GM12865 (cell line): ENCODE measurements at regions not wholly inside any gene's neighbourhood (a gene's known extent, or its start where the extent isn't known, plus 50 kb on each side); places are given as distances from the start of the nearest gene placed in this dataset.

Experiments
- DNase-seq: peaks from one replicate; pipeline ENCODE4 v3.0.0; 2010; ENCODE audit warnings: low read depth
- H3K4me3 ChIP-seq: 2 replicates; pipeline ENCODE4 v1.5.1; 2011; ENCODE audit warnings: mild to moderate bottlenecking, low read depth, low read length, control low read depth
- TF ChIP-seq, protein P1 (sequence below): IDR thresholded peaks from 2 replicates; pipeline ENCODE4 v1.5.1; 2011; ENCODE audit warnings: low read length, control low read depth, low read depth, inconsistent platforms; ENCODE audit not compliant: insufficient read depth; ENCODE audit errors: missing control alignments

DNA sequence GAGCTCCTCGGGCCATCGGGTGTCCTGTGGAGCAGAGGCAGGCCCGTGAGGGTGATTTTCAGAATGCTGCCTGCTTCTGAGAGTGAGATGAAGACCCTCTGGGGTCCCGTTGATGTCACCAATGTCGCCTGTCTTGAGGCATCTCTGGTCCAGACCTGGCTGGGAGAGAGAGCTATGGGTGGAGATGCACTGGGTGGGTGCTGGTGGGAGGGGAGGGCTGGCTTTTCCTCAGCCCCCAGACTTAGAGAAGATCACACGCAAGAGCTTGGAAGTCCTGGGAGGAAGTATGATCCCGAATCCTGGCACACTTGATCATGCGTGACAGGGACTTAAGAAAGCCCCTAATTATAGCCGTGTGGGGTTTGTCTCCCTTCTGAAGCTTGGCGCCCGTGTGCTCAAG, 103.2 kb upstream of the CD93 start:
- no peak for DNase-seq
- TF ChIP-seq, protein P1, sequence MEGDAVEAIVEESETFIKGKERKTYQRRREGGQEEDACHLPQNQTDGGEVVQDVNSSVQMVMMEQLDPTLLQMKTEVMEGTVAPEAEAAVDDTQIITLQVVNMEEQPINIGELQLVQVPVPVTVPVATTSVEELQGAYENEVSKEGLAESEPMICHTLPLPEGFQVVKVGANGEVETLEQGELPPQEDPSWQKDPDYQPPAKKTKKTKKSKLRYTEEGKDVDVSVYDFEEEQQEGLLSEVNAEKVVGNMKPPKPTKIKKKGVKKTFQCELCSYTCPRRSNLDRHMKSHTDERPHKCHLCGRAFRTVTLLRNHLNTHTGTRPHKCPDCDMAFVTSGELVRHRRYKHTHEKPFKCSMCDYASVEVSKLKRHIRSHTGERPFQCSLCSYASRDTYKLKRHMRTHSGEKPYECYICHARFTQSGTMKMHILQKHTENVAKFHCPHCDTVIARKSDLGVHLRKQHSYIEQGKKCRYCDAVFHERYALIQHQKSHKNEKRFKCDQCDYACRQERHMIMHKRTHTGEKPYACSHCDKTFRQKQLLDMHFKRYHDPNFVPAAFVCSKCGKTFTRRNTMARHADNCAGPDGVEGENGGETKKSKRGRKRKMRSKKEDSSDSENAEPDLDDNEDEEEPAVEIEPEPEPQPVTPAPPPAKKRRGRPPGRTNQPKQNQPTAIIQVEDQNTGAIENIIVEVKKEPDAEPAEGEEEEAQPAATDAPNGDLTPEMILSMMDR: no peak

DNA sequence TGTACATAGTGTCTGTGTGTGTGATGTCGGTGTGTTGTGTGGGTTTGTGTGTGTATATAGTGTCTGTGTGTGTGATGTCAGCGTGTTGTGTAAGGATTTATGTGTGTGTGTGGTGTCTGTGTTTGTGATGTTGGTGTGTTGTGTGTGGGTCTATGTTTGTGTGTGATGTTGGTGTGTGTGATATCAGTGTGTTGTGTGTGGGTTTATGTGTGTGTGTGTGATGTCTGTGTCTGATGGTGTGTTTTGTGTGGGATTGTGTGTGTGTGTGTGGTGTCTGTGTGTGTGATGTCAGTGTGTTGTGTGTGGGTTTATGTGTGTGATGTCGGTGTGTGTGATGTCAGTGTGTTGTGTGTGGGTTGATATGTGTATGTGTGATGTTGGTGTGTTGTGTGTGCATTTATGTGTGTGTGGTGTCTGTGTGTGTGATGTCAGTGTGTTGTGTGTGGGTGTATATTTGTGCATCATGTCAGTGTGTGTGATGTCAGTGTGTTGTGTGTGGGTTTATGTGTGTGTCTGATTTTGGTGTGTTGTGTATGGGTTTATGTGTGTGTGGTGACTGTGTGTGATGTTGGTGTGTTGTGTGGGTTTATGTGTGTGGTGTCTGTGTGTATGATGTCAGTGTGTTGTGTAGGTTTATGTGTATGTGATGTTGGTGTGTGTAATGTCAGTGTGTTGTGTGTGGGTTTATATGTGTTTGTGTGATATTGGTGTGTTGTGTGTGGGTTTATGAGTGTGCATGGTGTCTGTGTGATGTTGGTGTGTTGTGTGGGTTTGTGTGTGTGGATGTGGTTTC, 102.4 kb upstream of the CD93 start:
- TF ChIP-seq, protein P1: no peak

More for the DNA sequence above, 103.2 kb upstream of the CD93 start:
- H3K4me3 ChIP-seq: no peak overlapping the region

DNA sequence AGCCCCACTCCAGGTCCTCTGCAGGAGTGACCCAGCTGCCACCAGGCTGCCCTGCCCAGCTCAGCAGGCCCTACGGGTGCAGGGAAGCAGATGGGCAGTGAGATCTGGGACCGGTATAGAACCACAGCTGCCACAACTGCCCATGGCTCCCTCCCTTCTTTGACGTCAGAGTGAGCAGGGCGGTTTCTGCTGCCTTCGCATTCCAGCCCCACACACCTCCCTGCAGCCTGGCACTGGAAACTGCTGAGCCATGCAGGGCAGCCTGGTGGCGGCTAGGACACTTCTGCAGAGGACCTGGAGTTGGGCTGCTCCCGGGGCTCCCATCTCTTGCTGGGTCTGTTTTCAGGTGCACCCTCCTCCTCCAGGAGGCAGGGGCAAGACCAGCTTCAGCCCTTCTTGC, 101.6 kb upstream of the CD93 start:
- no peak for DNase-seq
- no peak overlapping the region for H3K4me3 ChIP-seq
- TF ChIP-seq, protein P1: no peak

More for the DNA sequence above, 102.4 kb upstream of the CD93 start:
- DNase-seq: no peak
- H3K4me3 ChIP-seq: no peak overlapping the region

DNA sequence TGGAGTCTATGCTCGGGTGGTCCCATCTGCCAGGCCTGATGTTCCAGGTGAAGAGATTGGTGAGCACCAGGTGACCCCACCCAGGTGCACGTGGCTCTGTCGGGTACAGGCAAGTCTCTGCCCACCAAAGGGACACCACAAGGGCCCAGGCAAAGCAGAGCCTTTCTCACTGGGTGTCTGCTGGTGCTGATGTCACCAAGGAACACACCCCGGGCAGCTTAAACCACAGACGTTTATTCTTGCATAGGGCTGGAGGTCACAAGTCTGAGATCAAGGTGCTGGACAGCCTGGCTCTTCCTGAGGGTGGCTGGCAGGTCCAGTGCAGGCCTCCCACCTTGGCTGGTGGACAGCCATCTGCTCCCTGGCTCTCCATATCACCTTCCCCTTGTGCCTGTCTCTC, 100.7 kb upstream of the CD93 start:
- no peak overlapping the region for H3K4me3 ChIP-seq
- TF ChIP-seq, protein P1: no peak
- no peak for DNase-seq

DNA sequence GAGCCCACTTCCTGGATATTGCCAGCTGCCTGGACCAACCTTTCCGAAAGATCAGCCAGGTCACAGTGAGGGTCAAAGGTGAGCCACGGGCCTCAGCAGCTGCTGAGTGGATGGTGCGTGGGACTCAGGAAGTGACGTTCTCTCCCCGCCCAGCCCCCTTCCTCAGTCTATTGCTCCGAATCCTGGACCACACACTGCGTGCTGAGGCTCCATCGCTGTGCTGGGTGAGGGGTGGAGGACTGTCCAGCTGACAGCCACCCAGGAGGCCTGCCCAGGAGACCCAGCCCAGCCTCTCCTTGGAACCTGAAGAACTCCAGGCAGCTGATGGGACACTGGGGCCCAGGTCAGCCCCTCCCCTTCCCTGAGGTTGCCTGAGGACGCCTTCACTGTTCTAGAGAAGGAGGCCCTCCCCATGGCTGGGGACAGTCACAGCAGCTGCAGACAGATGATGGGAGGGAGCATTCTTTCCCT, 94.4 kb upstream of the CD93 start:
- H3K4me3 ChIP-seq: no peak overlapping the region
- TF ChIP-seq, protein P1: no peak
- DNase-seq: no peak

DNA sequence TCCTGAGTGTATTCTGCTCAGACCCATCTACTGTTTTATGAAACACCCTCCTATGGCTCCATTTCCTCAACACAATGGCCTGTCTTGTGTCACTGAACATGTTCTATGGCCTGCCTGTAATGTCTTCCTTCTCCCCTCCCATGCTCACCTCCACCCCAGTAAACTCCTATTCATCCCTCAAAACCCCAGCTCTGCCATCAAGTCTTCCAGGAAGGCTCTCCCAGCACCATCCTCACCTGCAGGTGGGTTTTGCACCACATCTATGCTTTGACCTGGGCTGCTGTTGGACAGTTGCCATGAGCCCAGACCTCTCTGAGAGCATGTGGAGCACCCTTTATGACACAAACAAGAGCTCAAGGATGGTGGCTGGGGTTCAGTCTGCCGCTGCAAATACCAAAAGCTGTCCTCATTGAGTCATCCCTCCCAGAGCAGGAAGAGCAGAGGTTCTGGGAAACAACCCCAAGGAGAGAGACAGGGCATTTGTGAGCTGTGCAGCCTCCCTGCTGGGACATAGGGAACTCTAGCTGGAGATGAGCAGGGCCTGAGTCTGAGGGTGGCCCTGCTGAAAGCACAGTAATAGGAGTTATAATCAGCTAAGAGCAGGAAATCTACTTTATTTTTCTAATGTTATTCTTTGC, 93.8 kb upstream of the CD93 start:
- no peak for DNase-seq

More for the DNA sequence above, 93.8 kb upstream of the CD93 start:
- TF ChIP-seq, protein P1: no peak
- H3K4me3 ChIP-seq: no peak overlapping the region
